ENCODE measurements at regions not wholly inside any gene's neighbourhood (a gene's known extent, or its start where the extent isn't known, plus 50 kb on each side); places are given as distances from the start of the nearest gene placed in this dataset.

DNA sequence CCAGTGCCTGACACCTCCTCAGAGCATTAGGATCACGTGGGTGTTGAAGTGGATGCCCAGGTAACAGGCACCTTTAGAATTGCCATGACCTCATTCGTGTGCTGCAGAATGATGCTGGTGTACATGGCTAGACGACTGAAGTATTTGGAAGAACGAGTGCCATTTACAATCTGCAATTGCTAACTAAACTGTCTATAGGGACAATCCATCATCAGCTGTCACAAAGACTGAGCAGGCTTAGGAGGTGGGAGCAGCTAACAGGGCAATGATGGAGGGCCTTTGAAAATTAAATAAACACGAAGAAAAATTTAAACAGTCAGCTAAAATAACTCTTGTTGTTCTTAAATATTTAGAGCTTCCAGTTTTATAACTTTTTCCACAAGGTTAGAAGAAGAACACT lies 375.8 kb downstream of the GADD45G start:
- TF ChIP-seq POLR2A (IDR thresholded peaks at IDR 0.05; ENCODE audit: extremely low read depth, insufficient read length) (no peak), MYC (IDR thresholded peaks at IDR 0.05; ENCODE audit: low read depth, low read length) (no peak)
- TF ChIP-seq, protein P1, sequence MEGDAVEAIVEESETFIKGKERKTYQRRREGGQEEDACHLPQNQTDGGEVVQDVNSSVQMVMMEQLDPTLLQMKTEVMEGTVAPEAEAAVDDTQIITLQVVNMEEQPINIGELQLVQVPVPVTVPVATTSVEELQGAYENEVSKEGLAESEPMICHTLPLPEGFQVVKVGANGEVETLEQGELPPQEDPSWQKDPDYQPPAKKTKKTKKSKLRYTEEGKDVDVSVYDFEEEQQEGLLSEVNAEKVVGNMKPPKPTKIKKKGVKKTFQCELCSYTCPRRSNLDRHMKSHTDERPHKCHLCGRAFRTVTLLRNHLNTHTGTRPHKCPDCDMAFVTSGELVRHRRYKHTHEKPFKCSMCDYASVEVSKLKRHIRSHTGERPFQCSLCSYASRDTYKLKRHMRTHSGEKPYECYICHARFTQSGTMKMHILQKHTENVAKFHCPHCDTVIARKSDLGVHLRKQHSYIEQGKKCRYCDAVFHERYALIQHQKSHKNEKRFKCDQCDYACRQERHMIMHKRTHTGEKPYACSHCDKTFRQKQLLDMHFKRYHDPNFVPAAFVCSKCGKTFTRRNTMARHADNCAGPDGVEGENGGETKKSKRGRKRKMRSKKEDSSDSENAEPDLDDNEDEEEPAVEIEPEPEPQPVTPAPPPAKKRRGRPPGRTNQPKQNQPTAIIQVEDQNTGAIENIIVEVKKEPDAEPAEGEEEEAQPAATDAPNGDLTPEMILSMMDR (IDR thresholded peaks at IDR 0.05; ENCODE audit: low read depth, low read length): no peak
- TF ChIP-seq, protein P2, sequence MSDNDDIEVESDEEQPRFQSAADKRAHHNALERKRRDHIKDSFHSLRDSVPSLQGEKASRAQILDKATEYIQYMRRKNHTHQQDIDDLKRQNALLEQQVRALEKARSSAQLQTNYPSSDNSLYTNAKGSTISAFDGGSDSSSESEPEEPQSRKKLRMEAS (IDR thresholded peaks at IDR 0.05; ENCODE audit: low read depth, low read length): no peak
